ENCODE measurements at regions not wholly inside any gene's neighbourhood (a gene's known extent, or its start where the extent isn't known, plus 50 kb on each side); places are given as distances from the start of the nearest gene placed in this dataset.

- no peak for DNase-seq
- Histone ChIP-seq H3K9me3 (no peaks in the 10 kb centered on the region), H3K27me3 (no peaks in the 10 kb centered on the region), H3K4me3 (no peak overlapping the region), H3K36me3 (no peaks in the 10 kb centered on the region)
Measured at GRCh38 chr16:51225878-51226277, 74.8 kb upstream of the SALL1 start.

- DNase-seq = no peak
- H3K9me3 ChIP-seq = peaks cover under 1% of the 10 kb centered on the region; the same call in 1 of the 2 replicates
- H3K4me3 ChIP-seq = no peak overlapping the region
- H3K27me3 ChIP-seq = no peaks in the 10 kb centered on the region
- H3K36me3 ChIP-seq = no peaks in the 10 kb centered on the region
Measured at GRCh38 chr16:51224317-51224716, 73.2 kb upstream of the SALL1 start.

GRCh38 chr16:51222016-51222415, 70.9 kb upstream of the SALL1 start:
- no peak overlapping the region for H3K4me3 ChIP-seq
- DNase-seq = no peak
- H3K9me3 ChIP-seq = peaks cover 6% of the 10 kb centered on the region
- H3K27me3 ChIP-seq = no peaks in the 10 kb centered on the region
- no peaks in the 10 kb centered on the region for H3K36me3 ChIP-seq

- Histone ChIP-seq H3K9me3 (peaks cover 3% of the 10 kb centered on the region; the same call in 1 of the 2 replicates), H3K27me3 (no peaks in the 10 kb centered on the region), H3K36me3 (no peaks in the 10 kb centered on the region; the same call in 1 of the 2 replicates), H3K4me3 (no peak overlapping the region)
- DNase-seq = no peak
Measured at GRCh38 chr16:51211148-51211547, 60.1 kb upstream of the SALL1 start.

- peaks cover 3% of the 10 kb centered on the region; the same call in 1 of the 2 replicates for H3K9me3 ChIP-seq
- no peaks in the 10 kb centered on the region for H3K27me3 ChIP-seq
- no peak overlapping the region for H3K4me3 ChIP-seq
- no peak for DNase-seq
- no peaks in the 10 kb centered on the region; the same call in 1 of the 2 replicates for H3K36me3 ChIP-seq
Measured at GRCh38 chr16:51210087-51210486, 59.0 kb upstream of the SALL1 start.

- H3K4me3 ChIP-seq = no peak overlapping the region
- H3K9me3 ChIP-seq = peaks cover 11% of the 10 kb centered on the region
- DNase-seq = no peak
- H3K36me3 ChIP-seq = no peaks in the 10 kb centered on the region
- no peaks in the 10 kb centered on the region for H3K27me3 ChIP-seq
Measured at GRCh38 chr16:51201604-51202003, 50.5 kb upstream of the SALL1 start.
